RCC 7860 (cell line): ENCODE measurements at regions not wholly inside any gene's neighbourhood (a gene's known extent, or its start where the extent isn't known, plus 50 kb on each side); places are given as distances from the start of the nearest gene placed in this dataset.

Experiments
- DNase-seq: peaks from one replicate; pipeline ENCODE4 v3.0.0-alpha.2; 2015; ENCODE audit warnings: low spot score
- FAIRE-seq: peaks from 2 replicates; lab custom pipeline; 2012; peaks lifted over from hg19 to GRCh38; lab: Jason Lieb, UNC

DNA sequence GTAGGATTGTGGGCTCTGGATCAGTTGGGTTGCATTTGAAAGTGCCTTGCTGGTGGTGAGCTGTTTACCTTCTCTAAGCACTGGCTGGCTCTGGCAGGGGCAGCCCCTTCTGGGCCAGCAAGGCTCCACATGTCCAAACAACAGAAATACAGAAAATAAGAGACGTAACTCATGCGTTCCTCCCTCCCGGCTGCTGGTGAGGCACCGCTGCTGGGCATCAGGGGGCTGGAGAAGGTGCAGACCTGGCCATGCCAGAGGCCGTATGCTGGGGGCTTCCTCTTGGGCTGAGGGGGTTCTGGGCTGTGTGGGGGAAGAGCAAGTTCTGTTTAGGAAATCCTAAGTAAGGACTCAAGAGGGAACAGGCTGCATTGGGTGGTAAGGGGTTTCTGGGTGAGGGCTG is 140.6 kb downstream of the URI1 start:
- FAIRE-seq (no peak), DNase-seq (no peak)

DNA sequence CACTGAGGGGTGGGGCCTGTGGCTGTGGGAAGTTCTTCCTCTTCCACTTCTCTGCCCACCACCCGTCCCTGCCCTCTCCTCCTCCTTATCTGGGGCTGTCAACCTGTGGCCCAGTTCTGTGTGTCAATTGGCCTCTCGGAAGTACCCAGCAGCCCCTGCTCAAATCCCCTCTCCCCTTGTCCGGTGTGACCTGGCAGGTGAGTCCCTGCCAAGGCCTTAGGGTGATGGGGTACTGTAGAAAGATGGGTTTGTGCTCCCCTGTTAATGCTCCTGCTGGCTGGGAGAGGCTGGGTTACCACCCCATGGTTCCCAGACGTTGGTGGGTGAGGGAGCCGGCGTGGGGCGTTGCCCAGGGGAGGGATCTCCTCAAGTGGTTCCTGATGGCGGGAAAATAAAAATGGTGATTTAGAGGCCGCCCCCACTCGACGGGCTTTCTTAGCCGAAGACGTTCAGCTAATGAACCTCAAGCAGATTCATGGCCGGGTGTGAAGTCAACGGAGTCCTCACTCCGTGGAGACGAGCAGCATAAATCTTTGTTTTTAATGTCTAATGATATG is 141.2 kb downstream of the URI1 start:
- FAIRE-seq (no peak), DNase-seq (no peak)

DNA sequence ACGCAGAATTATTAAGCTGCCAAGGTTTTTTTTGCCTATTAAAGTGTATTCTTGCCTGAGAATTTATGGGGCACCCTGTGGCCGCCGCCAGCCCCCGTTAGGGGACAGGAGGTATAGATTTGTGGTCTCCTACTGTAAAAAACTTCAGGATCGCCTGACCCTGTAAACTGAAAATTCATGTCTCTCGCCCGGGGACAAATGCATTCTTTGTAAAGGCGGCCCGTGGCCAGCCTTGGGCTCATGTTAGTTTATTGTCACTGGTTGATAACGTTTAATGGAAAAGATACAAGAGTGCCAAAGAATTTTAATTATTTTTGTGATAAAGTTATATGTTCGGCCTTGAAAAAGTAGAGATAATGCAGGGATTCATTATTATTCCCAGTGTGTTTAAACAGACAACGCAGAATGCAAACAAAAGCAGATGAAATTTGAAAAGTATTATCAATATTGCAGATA is 141.7 kb downstream of the URI1 start:
- DNase-seq (no peak), FAIRE-seq (no peak)

DNA sequence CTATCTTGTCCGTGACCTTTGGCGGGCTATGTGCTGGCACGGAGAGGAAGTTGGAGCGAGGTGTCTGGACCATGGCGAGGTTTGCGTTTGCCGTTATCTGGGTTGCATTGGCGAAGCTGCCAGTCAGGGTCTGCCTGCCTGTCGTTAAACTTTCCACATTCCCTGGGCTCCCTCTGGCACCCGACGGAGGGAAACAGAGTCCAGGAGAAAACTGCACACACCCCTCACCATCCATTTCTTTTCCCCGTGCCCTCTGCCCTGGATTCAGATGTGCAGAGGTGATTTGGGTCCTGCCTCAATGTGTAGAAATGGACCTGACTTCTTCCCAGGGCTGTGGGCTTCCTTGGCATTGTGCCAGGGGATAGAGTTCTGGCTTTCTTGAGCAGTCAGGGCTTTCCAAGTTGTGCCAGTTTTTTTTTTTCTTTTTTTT is 142.4 kb downstream of the URI1 start:
- FAIRE-seq (no peak), DNase-seq (no peak)

DNA sequence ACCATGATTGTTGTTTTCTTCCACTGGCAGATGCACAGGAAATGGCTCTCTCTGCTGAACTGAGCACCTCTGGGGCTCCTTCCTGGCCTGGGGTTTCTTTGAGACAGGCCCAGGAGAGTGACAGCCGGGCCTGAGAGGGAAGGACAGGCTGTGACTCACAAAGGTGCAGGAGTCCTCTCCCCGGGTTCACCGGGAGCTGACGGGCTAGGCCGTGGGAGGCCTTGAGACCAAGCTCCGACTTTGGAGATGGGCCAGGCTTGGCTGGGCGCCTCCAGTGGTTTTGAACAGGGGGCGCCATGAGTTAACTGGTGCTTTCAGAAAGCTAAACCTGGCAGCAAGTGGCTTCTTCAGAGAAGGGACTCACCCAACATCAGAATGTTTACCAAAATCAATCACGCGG is 143.4 kb downstream of the URI1 start:
- FAIRE-seq: no peak
- no peak for DNase-seq

DNA sequence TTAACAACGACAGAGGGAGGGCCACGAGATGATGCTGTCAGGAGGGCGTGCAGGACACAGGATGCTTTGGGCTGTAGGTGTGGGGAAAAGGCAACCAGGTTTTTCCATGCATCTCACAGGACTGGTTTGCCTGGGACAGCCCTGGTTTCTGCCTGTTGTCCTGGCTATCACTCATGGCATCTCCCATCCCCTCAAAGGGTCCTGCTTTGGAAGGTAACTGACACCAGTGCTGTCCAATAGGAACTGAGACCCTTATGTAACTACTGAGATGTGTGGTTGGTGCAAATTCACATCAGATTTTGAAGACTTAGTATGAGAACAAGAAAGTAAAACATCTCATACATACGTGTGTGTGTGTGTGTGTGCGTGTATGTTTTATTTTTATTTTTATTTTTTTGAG is 144.2 kb downstream of the URI1 start:
- DNase-seq (no peak), FAIRE-seq (no peak)

DNA sequence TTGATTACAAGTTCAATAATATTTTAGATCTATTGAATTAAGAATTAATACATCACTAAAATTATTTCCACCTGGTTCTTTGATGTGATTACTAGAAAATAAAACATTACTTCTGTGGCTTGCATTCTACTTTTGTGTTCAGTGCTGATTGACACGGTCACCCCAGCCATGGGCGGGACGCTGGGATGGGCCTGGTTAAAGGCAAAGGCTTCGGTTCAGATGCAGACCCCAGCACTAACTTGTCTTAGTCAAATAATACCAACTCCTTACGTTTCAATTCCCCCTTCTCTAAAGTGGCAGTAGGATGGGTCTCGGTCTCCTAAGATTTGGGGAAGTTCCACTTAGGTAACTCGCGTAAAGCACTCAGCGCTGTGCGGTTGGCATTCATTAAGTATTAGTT is 144.9 kb downstream of the URI1 start:
- DNase-seq (no peak), FAIRE-seq (no peak)

DNA sequence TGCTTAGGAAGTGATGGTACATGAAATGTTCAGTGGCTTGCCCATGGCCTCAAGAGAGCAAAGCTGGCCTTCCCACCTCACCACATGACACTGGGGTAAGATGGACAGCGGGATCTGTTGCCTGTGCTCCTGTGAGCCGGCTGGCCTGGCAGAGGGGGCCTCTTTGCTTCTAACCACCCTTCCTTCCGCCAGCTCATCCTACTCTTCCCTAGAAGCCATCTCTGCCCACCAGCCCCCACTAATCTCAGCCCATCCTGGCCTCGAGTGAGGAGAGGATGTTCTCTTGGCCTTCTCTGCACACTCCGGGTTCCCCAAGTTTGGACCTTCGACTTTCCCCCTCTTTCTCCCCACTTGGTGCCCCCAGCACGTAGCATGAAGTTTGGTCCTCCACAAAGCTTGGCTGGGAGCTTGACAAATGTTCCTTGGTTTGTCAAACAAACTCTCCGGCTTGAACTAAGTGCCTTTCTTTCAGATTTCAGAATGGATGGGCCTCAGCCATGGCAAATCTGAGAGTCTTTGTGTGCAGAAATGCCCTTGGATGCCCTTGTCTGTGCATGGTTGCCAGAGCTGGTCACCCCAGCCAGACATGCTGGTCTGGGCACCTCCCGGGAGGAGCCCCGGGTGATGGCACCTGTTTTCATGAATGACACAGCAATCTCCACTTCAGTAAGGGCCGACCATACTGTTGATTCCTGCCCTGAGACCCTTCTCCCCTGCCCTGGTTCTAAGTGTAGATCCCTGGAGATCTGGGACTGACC is 145.5 kb downstream of the URI1 start:
- no peak for FAIRE-seq
- no peak for DNase-seq

DNA sequence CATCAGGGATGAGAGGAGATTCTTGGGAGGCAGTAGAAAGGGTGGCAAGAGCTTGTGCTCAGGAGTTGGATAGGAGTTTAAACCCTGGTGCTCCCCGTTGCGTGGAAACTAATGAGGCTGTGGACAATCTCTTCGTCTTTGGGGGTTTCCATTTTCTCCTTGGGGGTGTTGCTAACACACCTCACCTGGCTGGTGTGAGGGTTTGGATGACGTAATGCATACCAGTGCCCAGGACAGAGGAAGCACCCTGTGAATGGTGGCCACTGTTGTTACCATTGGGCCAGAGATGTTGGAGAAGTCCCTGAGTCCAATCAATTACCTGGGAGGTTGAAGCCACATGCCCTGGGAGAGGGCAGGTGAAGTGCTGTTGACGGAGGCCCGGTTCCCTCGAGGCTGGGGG is 146.5 kb downstream of the URI1 start:
- FAIRE-seq: no peak
- no peak for DNase-seq

DNA sequence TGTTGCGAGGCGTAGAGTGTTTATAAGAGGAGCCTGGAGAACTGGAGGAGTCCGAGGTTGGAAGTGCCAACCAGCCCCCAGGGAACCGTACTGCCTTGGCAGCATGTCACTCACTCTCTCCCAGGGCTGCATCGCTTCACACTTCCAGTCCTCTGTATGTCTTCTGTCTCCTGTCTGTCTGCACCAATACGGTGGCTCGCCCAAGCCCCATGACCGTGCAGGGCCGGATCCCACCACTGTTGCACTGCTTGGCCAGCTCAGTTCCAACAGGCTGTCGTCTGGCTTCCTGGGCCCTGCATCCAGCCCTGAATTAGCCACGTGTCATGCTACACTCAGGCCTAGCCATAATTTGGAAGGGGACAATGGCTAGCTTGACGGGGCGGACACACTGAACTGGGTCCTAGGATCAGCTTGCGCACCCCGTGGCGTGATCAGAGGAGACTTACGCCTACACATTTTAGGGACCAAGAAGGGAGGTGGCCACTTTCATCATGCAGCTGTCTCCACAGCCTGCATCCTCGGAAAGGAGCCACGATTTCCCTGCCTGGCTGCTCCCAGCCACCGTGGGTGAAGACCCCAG is 147.1 kb downstream of the URI1 start:
- DNase-seq (no peak), FAIRE-seq (no peak)

DNA sequence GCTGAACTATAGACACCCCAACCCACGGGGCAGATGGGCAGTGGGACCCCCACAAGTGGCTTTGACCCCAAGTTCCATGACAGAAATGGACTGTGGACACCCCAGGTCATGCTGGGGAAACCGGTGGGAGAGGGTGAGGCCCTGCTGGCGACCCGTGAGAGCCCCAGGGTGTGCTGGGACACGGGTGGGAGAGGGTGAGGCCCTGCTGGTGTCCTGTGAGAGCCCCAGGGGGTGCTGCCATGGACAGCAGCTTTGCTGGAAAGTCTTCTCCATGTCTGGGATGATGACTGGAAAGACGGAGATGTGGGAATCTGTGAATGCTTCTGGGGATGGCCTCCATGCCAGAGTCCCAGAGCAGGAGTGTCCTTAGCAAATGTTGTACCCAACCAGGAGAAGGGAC is 148.4 kb downstream of the URI1 start:
- no peak for DNase-seq
- no peak for FAIRE-seq

DNA sequence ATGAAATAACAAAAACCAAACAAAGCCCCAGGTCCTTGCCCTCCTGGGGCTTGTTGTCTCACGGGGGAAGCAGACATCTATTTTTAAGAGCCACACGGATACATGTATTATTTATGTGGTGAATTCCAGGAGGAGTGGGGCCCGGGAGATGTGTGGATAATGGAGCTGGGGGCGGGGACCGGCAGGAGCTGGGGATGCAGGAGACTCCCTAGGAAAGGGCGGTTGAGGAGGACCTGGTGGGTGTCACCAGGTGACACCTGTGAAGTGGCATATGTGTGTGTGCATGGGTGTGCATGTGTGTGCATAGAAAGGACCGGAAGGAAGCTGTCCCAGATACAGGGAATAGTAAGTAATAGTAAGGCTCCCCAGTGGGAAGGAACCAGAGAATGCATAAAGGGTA is 148.9 kb downstream of the URI1 start:
- no peak for FAIRE-seq

DNA sequence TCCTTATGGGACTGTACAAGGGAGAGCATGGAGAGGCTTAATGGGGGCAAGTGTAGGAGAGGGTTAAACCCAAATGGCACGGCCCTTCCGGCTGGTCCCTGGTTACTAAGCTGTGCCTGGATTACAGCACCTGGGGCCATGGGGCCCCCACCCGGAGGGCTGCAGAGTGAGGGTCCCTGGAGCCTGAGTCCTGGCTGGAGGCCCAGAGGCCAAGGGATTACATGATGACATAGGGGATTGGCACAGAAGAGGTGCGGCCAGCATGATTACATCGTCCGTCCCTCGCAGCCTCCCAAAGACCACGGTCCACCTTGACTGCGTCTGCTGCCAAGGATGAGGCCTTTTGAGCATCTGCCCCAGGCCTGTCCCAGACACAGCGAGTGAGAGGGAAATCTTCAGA is 149.4 kb downstream of the URI1 start:
- FAIRE-seq: no peak
- no peak for DNase-seq

More for the DNA sequence above, 148.9 kb downstream of the URI1 start:
- DNase-seq: no peak

DNA sequence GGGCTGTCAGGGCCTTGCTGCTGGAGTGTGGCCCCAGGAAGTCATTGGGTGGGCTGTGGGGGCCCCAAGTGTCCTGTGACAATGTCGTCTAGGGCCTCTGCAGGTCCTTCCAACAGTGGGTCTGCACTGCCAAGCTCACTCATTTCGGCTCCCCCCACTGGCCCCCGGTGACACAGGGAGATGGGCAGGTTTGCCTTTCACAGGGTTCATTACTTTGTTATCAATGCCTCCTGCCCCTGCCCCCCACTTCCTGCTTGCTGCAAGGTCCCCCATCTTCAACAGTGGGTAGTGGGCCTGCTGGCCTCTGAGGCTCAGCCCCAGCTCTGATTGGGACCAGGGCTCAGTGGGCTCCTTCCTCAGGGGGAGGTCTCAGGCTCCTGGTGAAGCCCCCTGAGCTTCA is 149.8 kb downstream of the URI1 start:
- no peak for FAIRE-seq
- DNase-seq: no peak

DNA sequence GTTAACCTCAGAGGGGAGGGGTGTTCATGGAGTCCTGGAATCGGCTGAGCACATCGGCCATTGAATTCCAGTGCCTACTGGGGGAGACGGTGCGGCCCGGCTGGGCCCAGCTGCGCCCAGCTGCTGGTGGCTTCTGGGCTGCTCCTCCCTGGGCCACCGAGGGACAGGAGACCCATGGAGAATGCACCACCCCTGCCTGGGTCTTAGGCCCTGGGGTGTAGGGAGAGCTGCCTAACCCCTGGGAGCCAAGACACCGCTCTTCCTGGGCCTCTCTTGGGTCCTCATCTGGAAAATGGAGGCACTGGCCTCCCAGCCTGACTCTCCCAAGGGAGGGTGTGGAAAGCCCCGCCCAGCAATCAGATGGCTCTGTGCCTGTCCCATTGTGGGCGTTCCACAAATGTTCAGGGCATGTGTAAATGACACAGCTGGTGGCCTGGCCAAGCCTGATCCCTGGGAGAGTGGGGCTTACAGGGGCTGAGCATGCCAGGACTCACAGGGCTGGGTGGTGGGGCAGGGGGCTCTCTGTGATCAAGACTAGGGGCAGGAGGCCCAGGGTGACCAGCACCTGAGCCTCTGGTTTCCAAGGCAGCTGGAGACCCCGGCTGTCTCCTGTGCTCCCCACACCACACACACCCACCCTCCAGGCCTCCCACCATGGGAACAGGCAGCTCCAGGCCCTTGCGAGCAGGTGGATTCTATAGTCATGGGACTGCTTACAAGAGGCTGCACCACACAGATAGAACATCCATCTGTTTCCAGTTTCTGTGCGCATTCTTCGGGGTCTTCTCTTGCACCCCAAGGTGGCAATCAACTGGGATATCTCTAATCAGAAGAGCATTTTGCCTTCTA is 150.9 kb downstream of the URI1 start:
- DNase-seq (no peak), FAIRE-seq (no peak)

DNA sequence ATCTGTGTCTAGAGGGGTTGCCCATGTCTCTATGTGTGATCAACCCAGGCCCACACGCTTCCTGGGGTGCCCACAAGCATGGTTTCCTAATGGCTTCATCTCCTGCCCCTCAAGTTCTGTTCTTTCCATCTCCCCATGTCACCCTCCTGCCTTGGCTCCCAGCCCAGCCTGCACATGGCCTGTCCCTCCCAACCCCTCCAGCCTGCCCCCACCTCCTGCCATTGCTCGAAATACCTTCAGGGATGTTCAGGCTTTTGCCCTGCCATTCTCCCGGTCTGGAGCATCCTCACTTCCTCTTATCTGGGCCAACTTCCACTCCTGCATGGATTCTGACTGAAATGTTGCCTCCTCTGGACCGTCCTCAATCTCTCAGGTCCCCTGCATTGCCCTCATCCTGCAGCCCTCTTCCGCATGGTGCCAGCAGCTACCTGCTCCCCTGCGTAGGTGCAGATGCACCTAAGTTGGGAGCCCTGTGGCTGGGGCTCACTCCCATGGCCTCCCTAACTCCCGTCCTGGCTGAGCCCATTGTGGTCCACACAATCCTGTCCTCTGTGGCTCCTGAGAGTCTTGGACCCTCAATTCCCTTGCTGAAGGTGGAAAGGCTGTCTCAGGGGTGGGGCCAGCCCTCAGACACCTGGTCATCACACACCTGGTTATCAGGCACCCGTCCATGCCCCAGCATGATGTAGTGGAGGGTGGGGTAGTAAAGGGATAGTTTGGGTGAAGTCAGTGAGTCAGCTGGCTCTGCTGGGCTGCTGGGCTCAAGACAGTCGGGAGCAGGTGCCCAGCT is 152.1 kb downstream of the URI1 start:
- DNase-seq: no peak
- FAIRE-seq: no peak

DNA sequence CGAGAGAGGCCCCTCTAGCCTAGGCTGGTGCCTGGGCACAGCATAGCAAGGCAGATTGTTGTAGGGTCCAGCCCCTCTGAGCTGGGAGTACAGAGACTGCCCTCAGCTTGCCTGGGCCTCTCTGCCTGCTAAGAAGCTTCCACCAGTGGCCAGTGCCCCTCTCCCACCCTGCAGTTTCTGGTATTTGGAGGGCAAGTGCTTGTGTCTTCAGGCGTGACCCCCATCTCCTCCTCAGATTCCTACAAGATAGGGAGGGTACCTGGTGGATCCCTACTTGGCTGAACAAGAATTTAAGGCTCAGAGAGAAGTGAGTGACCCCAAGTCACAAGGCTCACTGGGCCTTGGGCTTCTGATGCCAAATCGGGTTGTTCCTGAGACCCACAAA is 152.7 kb downstream of the URI1 start:
- no peak for DNase-seq
- FAIRE-seq: no peak

DNA sequence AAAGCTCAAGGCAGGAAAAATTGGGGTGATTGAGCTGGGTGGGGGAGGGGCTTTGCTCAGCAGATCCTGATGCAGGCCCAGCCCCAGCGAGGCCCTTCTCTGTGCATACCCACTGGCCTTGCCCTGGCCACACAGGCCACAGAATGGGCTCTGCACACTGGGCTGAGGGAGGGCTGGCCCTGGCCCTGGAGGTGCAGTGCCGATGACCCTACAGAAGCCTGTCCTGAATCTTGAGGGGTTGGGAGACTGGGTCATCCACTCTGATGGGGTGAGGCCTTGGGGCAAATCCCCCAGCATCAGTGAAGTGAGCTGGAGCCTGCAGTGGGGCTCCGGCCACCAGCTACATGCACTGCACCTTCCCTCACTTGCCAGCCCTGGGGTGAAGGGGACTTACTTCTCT is 153.1 kb downstream of the URI1 start:
- no peak for FAIRE-seq
- DNase-seq: no peak

DNA sequence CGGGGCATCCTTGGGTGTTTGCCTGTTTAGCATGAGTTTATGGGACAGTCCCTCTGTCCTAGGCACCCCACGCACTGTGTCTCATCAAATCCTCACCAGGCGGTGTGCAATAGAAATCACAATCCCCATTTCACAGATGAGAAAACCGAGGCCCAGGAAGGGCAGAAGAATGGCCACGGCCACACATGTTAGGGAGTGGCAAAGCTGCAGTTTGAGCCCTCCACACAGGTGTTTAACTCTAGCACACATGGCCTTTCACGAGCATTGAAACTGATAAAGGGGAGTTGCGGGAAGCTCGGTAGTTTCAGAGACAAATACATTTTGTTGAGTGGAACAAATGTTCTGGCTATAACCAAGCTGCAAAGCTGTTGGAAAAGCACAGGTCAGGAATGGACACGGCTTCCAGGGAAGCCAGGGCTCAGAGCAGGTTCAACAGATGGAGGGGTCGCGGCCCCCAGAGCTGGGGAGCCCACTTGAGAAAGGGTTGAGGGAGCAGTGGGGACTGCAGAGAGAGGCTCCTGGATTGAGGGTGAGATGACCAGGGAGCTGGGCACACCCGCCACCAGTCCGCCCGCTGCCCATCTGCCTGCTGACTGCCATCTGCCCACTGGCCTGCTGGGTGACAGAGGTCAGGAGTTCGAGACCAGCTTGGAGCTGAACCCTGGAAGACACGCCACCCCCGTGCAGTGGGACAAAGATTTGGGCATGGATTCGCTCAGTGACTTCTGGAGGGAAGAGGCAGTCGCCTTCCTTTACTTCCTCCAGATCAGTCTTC is 154.7 kb downstream of the URI1 start:
- FAIRE-seq (no peak), DNase-seq (no peak)

DNA sequence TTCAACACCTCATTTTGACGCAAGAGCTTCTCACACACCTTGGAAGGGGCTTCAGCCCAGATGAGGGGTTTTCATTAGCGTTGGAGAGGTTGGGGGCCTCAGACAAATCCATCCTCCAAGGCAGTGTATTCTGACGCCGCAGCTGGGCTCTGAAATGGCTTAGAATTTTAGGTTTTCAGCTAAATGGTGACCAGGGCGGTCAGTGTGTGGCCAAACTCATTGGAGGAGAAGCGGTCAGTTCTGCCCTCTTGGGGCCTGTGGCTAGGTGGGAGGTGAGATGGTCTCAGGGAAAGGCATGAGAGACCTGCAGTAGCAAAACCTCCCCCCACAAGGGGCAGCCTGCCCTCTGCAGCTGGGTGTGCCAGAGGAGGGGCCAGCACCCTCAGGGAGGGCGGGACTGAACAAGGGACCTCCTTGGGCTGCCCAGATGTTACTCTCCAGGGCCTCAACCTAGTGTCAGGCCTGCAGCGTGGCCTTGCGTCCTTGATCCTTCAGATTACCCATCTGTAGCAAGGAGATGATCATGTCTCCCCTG is 155.8 kb downstream of the URI1 start:
- no peak for FAIRE-seq
- DNase-seq: no peak
